HEK293 (cell line): ENCODE measurements at regions not wholly inside any gene's neighbourhood (a gene's known extent, or its start where the extent isn't known, plus 50 kb on each side); places are given as distances from the start of the nearest gene placed in this dataset.

Experiments
- BCL11A ChIP-seq: fragments of 450-650 bp; formaldehyde crosslinking; IDR thresholded peaks from 2 replicates; pipeline ENCODE4 v1.5.1; 2016; ENCODE audit warnings: low read depth, missing biosample characterization, missing genetic modification characterization
- CTCF ChIP-seq: fragments of 450-650 bp; formaldehyde crosslinking; IDR thresholded peaks from 2 replicates; pipeline ENCODE4 v1.5.1; 2016; ENCODE audit warnings: missing biosample characterization, missing genetic modification characterization
- KLF16 ChIP-seq: fragments of 450-650 bp; formaldehyde crosslinking; IDR thresholded peaks from 2 replicates; pipeline ENCODE4 v1.5.1; 2017; ENCODE audit warnings: missing biosample characterization, missing genetic modification characterization
- MZF1 ChIP-seq: fragments of 450-650 bp; formaldehyde crosslinking; IDR thresholded peaks from 2 replicates; pipeline ENCODE4 v1.5.1; 2017; ENCODE audit warnings: missing biosample characterization, missing genetic modification characterization, borderline replicate concordance
- ZNF184 ChIP-seq: fragments of 450-650 bp; IDR thresholded peaks from 2 replicates; pipeline ENCODE4 v1.5.1; 2018; ENCODE audit warnings: missing biosample characterization, mild to moderate bottlenecking, missing genetic modification characterization
- ZNF302 ChIP-seq: fragments of 450-650 bp; formaldehyde crosslinking; IDR thresholded peaks from 2 replicates; pipeline ENCODE4 v1.5.1; 2016; ENCODE audit warnings: missing biosample characterization, missing genetic modification characterization, low read depth
- ZNF433 ChIP-seq: fragments of 450-650 bp; formaldehyde crosslinking; IDR thresholded peaks from 2 replicates; pipeline ENCODE4 v1.5.1; 2016; ENCODE audit warnings: missing biosample characterization, missing genetic modification characterization, low read depth
- ZNF510 ChIP-seq: fragments of 450-650 bp; formaldehyde crosslinking; IDR thresholded peaks from 2 replicates; pipeline ENCODE4 v1.5.1; 2018; ENCODE audit warnings: mild to moderate bottlenecking, missing genetic modification characterization, missing biosample characterization; ENCODE audit not compliant: insufficient replicate concordance

- TF ChIP-seq KLF16 (tag by site-specific recombination) (no peak), CTCF (tag by site-specific recombination) (no peak), ZNF510 (tag by site-specific recombination) (no peak), ZNF184 (tag by site-specific recombination) (no peak), BCL11A (tag by site-specific recombination) (no peak), ZNF433 (tag by site-specific recombination) (no peak), ZNF302 (tag by site-specific recombination) (no peak), MZF1 (tag by site-specific recombination) (no peak)
These were observed 63.3 kb upstream of the GAS1 start for GRCh38 chr9:87010626-87011025.
